Stimulated activated CD4-positive, alpha-beta T cell treated with anti-CD3 and anti-CD28 coated beads, Interleukin-12 subunit alpha, Interleukin-12 subunit beta, amount 100 ng/mL, for 24 hours (primary cell): ENCODE measurements at regions not wholly inside any gene's neighbourhood (a gene's known extent, or its start where the extent isn't known, plus 50 kb on each side); places are given as distances from the start of the nearest gene placed in this dataset.

ENCODE experiments used
- DNase-seq, 2 experiments: peaks; one replicate each; pipeline ENCODE4 v3.0.0-alpha.2; 2020; ENCODE audit warnings: low read depth in 2 of 2

DNA sequence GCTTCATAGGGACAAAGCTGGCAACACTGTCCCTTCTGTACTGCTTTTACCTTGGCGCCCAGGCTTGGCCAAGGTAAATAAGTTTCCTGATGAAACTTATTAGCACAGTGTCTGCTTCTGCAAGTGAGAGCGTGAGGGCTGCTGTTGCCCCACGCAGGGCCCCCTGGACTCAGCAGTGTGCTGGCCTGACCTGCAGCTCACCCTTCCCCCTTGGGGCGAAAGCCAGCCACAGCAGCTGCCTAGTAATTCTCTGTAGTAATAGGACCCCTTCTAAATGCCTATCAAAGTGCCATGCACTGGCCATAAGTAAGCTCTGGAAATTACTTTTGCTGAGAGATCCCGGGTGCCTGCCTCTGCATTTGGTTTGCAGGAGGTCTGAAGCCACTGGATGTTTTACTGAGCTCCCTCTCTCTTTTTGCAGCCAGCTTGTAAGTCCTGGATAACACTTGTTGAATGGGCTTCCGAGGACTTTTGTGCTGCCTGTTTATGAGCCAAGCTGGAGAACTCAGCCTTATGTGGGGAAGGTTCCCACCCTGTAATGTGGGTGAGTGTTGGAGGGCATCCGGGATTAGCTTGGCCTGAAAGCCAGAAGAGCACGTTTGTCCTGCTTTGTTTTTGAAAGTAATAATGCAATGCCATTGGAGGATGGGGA is 293.9 kb downstream of the C7orf25 start:
- DNase-seq = no peak

DNA sequence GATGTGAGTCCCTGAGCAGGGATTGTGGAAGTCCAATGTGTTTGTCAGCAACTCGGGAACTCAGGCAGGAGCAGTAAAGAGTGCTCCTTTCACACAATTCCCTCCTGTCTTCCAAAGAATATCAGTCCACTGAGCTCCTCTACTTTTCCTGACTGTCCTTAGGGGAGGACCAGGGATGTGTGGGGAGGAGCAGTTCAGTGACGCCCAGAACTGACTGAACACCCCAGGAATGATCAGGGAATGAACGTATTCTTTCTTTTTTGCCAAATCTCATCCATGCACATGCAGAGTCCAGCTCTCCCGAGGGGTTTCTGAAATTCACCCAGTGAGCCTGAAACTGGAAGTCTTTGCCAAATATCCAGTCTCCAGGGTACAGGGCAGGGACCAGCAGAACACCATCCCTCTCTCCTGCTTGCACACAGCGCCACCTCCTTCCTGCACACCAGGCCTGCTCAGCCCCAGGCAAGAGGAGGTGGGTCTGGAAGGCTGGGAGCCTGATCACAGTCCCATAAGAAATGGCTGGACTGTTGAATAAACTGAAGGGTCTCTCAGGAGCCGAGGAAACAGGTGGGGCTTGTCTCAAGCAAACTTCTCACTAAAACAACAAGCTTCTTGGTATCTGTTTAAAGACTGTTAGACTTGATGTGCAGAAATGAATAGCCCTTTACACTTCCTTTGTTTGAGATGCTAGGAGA is 294.7 kb downstream of the C7orf25 start:
- no peak for DNase-seq

- no peak for DNase-seq
Measured at GRCh38 chr7:42614636-42615035, 297.2 kb downstream of the C7orf25 start.

- no peak for DNase-seq
Measured at GRCh38 chr7:42611961-42612360, 299.9 kb downstream of the C7orf25 start.

DNA sequence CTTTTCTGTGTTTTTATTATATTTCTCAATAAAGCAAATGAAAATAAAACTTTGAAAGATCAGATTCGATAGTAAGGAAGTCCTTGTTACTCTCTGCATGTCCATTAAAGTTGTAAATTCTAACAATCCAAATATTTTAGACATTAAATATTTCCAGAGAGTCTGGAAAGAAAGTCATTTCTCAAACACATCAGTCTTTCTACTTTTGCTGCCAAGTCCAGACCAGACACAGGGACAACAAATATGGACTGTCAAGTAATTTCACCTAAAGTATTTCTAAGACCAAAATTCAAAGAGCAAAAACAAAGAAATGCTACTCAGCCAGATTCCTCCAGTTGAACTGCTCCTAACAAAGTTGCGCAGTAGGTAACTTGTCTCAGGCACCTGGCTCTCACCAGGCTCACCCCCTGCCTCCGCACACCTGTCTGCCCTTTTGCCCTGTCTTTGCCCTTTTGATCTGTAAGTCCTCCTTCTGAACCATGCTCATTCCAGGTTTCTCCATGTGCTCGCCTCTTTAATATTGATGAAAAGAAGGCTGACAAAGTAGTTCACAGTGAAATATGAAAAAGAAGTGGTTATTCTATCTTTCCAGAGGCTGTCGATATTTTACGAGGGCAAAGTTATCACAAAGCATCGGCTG is 300.5 kb downstream of the C7orf25 start:
- DNase-seq = no peak

DNA sequence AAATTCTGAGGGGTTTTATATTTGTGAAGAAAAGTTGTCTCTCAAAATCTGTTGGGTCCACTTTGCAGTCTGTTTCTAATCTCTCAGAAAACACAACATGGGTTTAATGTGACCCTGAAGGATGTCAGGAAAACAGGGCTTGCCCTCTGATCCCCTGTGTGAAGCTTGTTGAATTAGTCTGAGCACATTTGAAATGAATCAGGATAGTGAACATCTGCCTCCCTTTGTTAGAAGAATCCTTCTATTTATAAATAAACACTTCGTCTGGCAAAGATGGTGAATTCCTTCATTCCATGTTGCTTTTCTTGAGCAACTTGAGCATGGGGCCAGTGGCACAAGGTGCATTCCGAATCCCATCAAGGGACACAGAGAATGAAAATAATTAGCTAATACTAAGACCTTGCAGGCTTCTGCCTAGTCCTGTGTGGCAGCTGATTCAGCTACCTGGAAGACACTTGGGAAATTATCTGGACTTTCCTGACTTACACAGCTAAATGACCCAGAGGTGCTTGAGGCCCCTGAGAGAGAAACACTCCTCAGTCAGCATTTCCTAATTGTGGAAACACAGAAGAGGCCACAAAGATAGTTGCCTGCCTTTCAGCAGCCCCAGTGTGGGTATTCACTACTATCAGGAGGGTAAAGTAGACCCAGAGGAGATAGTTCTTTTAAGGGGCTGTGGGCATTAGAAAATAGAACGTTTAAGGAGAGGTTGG is 305.5 kb downstream of the C7orf25 start:
- DNase-seq = no peak

GRCh38 chr7:42605406-42606192 is 306.3 kb downstream of the C7orf25 start:
- DNase-seq = no peak

DNA sequence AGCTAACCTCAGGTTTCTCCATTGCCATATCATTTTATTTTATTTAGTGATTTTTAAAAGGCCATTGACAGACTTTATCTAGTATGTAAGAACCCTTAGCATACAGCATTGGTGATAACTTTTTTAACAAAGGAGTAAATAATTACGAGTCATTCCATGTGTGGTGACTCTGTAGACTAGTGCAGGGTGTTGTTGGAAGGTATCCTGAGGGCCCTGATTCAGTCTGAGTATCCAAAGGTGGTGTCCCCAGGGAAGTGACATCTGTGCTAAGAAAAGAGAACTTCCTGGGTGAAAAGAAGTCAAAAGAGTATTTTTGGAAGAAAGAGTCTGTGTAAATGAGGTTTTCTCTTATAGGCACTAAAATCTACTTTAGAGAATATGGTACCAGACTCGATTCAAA is 308.4 kb downstream of the C7orf25 start:
- no peak for DNase-seq

GRCh38 chr7:42597300-42597699 is 314.6 kb downstream of the C7orf25 start:
- DNase-seq = no peak

DNA sequence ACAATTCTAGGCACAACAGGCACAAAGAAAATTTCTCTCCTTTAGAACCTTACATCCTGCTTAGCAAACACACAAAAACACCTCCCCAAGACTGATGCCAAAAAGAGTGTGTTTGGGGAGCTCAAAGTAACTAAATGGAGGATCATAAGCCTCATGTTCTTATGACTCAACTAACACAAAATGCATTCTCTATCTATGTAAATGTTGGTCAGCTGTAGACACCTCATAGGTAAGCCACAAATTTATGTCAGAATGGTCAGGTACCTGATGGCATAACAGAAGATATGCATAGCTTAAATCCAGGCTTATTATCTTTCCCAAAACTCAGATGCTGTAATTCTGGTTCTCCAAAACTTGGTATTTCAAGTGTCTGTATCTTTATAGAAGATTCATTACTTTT is 315.1 kb downstream of the C7orf25 start:
- no peak for DNase-seq

GRCh38 chr7:42593860-42594259 is 318.0 kb downstream of the C7orf25 start:
- no peak for DNase-seq

DNA sequence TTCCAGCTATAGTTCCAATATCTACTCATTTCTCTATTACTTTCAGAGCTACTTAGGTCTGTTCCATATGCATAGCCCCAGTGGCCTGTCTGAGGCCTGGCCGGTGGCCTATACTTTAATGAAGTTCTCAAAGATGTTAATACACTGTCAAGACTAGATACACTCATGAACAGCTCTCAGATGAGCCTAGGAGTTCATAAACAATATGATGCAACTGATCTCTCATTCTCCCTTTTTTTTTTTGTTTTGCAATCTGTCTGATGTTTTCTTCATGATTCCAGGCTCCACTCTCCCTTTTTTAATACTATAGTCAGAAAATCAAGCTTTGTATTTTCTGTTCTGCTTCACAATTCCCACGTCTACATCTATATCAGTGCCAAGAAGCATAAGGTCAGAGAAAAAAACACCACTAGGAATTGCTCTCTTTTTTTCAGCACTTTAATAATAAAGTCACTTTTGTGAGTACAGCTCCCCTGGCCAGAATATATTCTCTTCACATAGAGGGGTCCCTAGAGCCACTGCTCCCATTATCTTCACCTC is 321.0 kb downstream of the C7orf25 start:
- DNase-seq = no peak

DNA sequence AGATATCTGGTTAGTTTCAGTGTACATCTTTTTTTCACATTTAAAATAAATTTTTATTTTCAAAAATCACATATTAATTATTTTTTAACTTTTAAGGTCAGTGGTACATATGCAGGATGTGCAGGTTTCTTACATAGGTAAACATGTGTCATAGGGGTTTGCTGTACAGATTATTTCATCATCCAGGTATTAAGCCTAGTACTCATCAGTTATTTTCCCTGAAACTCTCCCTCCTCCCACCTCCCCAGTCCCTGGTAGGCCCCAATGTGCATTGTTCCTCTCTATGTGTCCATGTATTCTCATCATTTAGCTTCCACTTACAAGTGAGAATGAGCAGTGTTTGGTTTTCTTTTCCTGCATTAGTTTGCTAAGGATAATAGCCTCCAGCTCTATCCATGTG is 323.0 kb downstream of the C7orf25 start:
- DNase-seq = no peak

DNA sequence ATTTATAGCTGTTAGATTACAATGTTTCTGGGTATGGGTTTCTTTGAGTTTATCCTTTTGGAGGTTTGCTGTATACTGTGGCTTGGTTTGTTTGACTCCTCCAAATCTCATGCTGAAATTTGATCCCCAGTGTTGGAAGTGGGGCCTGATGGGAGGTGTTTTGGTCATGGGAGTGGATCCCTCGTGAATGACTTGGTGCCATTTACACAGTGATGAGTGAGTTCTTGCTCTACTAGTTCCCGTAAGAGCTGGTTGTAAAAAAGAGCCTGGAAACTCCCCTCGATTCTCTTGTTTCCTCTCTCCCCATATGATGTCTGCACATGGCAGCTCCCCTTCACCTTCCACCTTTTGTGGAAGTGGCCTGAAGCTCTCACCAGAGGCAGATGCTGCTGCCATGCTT is 324.1 kb downstream of the C7orf25 start:
- DNase-seq = no peak

DNA sequence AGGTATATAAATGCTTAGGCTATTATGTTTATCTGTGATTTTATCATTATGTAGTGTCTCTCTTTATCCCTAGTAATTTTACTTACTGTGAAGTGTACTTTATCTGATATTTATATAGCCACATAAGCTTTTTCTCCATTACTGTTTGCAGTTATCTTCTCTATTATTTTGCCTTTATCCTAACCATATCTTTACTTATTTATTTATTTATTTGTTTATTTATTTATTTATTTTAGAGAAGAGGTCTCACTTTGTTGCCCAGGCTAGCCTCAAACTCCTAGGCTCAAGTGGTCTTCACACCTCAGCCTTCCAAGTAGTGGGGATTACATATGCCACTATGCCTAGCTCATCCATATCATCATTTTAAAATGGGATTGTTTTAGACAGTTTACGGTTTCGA is 331.8 kb downstream of the C7orf25 start:
- DNase-seq = no peak

- DNase-seq = no peak
Measured at GRCh38 chr7:42575171-42575570, 336.7 kb downstream of the C7orf25 start.

DNA sequence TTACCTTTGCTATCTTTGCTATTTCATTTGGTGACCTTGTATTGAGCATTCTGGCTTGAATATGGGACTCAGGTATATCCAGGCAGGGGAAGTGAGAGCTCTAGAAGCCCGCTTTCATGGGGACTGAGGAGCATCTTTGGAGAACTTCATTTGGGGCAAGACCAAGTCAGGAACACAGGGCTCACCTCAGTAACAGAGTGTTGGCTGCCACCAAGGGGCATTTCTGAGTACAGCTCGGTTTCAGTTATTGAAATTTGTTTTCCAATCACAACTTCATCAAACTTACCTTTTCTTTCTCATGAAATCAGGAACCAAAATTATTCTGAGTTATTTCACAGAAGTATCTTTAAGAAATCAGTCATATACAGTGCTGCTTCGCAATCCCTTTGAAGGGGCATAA is 337.2 kb downstream of the C7orf25 start:
- DNase-seq = no peak

- DNase-seq = no peak
Measured at GRCh38 chr7:42573881-42574672, 337.1 kb upstream of the GLI3 start.

GRCh38 chr7:42572561-42572960 is 335.6 kb upstream of the GLI3 start:
- DNase-seq = no peak

GRCh38 chr7:42572056-42572455 is 335.0 kb upstream of the GLI3 start:
- no peak for DNase-seq

- DNase-seq = no peak
Measured at GRCh38 chr7:42570944-42571343, 333.9 kb upstream of the GLI3 start.
